HG03457 (cell line): ENCODE measurements at regions not wholly inside any gene's neighbourhood (a gene's known extent, or its start where the extent isn't known, plus 50 kb on each side); places are given as distances from the start of the nearest gene placed in this dataset.

Experiments
- ATAC-seq: cut with Tn5 transposase; IDR thresholded peaks from one replicate; pipeline ENCODE4 v1.9.1; 2021; ENCODE audit warnings: moderate number of reproducible peaks; ENCODE audit not compliant: unreplicated experiment

DNA sequence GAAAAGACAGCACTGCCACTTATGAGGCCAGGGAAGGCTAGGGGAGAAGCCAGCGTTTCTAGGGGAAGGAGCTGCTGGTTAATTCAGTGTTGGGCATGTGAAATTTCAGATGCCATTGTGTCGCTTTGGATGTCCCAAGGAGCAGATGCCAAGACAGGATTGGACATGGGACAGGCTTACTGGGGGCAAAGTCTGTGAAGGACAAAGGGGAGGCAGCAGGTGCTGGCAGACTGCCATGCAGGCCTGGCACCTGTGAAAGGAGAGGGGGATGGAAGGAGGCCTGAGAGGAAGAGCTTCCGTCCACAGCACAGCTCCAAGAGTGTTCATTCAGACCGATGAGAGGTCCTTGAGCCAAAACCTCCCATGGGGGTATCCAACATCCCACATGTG is 255.5 kb upstream of the RPL38 start:
- ATAC-seq, result no peak

DNA sequence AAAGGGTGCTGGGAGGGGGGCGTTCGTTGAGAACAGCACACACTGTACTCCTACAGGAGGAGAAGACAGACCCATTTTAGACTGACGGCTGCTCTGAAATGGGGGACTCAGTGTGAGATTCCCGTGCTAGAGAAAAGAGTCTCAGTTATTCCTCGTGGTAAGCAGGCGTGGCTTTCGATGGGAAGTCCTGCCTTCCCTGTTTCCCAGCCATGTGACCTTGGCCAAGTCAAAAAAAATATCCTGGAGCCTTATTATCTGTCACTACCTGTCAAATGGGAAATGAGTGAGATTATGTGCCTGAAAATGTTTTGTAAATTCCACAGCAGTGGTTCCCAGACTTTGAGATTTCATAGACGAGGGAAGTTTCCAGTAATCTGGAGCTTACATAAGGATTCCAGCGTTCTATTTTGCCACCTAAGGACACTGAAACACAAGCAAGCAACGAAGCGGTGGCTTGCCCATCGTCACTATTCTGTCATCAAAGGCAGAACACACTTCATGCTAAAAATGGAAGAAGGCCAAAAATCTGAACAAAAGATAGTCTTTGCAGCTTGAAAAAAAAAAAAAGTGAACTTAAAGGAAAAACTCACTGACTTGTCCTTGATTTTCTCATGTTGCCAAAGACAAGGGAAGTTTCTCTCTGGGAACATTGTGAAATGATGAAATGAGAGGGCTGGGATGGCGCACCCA is 253.4 kb upstream of the RPL38 start:
- ATAC-seq, result no peak

DNA sequence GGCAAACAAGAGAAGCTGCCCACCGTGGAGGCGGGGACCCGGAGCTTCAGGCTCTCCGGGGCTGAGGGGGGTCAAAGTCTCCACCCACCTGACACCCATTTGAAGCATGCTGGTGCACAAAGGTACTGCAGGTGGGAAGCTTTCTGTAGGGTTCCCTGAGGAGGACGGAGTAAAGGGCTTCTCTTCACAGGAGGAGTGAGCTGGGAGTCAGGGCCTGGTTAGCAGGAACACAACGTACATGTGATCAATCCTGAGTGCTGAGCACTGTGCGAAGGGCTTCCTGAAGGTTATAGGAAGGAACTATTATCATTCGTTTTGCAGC is 252.9 kb upstream of the RPL38 start:
- no peak for ATAC-seq

DNA sequence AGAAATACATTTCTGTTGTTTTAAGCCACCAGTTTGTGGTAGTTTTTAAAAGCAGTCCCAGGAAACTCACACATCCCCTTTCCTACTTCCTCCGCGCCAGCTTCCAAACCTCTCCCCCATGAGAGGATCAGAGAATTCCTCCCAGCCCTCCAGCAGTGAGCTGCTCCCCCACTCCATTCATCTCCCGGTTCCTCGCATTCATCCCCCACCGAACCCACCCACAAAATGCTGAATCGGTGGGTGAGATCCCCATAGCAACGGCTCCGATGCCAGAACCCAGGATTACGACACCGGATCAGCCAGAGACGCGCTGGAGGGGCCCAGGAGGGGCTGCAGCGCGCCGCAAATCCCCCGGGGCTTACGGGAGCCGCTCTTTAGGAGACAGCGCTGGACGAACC is 251.4 kb upstream of the RPL38 start:
- no peak for ATAC-seq

DNA sequence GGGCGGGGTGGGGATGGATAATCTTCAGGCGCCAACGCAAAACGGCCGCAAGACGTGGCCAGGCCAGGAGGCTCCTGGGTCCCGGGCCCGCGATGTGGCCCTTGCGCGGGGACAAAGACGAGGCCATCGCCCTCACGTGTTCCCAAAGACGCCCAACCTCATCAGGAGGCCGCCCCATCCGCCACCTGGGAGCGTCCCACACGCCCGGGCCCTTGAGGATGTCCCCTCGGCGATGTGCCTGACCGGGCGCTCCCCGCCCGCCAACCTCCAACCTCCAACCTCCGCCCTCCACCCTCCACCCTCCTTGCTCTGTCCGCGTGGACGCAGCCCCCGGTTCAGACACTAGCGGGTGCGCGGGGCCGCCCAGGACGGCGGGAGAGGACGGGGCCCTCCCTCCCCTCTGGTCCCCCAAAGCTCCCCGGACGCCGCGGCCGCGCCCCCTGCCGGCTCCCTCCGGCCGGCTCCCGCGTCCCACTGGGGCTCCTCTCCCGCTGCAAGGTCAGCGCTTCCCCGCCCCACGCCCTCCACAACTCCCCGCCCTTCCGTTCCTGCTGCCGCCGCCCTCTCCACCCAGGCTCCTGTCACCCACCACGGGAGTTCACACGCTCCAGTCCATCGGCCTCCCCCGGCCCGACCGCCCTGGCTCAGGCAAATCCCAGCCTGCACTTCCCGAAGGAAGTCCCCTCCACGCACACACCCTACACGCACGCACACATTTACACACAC is 250.8 kb upstream of the RPL38 start:
- ATAC-seq, result no peak

DNA sequence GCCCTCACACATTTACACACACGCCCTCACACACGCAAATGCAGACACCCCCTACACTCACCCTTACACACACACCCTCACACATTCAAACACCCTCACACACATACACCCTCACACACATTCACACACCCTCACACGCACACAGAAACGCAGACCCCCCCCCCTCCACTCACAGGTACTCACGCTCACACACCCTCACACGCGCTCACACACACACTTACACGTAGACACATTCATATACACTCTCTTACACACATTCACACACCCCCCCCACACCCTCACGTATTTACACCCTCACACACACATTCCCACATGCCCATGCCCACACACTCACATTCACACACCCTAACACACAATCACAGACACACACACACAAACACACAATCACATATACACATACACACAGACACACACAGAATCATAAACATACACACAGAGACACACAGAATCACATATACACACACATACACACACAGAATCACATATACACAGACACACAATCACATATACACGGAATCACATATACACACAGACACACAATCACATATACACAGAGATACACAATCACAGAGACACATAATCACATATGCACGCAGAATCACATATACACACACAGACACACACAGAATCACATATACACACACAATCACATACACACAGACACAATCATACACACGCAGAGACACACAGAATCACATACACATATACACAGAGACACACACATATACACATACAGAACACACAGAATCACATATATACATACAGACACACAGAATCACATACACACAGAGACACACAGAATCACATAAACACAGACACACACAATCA is 250.1 kb upstream of the RPL38 start:
- no peak for ATAC-seq

DNA sequence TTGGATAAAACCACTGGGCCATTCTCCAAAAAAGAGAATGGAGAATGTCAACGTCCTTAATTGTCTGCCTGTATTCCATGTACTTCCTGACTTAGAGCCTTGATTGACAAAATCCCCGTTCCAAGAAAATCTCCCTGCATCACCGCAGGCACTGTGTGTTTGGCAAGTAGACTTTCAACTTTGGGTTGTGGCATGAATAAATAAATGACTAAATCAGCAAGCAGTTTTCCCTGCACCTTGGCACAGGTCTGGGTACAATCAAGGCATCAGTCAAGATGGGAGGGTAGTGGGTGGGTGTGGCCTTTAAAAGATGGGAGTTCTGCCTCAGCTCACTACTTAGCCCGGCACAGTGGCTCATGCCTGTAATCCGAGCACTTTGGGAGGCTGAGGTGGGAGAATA is 248.5 kb upstream of the RPL38 start:
- no peak for ATAC-seq

DNA sequence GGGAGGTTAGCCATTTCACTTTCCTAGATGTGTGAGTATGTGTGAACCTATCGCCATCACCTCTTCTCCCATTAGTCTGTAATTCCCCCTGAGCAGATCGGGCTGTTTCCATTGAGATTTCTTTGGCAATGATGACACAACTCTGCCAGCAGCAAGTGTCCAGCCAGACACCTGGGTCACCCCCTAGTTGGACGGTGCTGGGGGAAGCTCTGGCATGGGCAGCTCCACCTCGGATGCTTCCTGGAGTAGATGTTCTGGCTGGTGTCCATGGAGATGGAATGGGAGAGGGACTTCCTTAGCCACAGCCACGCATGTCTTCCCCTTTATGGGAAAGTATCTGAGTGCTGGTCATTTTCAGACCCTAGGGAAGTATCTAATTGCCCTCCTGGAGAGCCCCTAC is 247.9 kb upstream of the RPL38 start:
- no peak for ATAC-seq

DNA sequence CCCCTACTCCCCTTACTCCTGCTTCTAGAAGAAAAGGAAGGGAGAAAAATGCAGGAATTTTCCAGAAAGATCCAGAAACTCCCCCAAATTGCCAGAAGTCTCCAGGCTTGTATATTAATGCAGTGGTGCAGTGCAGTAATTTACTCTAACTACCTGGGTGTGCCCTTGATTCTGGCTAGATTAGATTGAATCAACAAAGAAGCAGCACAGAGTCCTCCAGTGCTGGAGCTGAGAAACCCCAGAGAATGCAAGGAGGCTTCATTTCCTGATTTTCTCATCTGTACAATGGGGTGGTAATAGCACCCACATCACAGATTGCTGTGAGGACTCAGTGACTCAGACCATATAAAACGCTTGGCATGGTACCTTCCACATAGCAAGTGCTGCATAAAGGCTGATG is 247.3 kb upstream of the RPL38 start:
- ATAC-seq, result no peak

DNA sequence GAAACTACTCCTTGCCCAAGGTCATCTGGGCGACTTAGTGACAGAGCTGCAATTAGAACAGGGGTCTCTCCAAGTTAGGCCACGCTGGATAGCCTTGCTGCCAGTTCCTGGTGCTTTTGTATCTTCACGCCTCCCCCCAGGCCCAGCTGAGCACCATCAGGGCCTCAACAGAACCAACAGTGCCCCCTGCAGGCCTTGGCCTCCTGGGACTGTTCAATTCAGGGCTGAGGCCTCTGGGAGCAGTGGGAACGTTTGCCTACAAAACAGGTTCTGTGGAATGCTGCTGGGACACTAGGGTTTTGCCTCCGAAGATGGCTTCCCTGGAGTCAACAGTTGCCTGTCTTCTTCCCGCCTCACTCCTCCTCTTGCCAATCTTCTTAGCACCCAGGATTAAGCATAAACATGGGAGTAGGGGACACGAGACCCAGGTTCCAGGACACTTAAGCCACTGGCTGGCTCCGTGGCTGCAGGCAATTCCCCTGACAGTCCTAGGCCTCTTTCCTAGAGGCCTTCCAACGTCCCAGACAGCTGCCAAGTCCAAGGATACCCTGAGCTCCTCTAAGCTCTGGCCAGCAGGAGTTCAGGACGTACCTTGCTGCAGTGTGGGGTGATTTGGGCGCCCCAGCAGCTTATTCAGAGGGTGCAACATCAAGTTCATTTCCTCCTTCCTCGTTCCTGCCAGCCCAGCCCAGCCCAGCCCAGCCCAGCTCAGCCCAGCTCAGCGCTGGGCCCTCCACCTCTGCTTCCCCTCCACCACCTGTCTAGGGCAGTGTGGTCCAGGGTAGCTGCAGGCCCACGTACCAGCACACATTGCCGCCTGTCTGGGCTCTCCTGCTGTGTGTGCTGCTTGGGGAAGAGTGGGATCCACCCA is 246.6 kb upstream of the RPL38 start:
- ATAC-seq, result no peak

DNA sequence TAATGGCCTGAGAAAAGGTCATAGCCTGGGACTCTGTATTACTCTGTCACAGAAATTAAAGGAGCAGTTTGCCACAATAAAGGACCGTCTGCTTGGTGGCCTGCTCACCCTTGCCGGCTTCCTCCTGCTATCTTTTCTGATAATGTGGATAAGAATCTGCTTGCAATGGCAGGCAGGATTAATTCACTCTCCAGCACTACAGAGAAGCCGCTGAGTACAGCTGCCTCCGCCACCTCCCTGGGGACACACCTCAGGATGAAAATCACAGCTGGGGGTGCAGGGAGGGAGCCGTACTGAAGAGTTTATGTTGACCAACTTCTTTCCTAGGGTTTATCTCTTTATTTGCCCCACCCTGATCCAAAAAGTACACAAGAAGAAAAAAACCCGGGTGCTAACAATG is 245.9 kb upstream of the RPL38 start:
- no peak for ATAC-seq

DNA sequence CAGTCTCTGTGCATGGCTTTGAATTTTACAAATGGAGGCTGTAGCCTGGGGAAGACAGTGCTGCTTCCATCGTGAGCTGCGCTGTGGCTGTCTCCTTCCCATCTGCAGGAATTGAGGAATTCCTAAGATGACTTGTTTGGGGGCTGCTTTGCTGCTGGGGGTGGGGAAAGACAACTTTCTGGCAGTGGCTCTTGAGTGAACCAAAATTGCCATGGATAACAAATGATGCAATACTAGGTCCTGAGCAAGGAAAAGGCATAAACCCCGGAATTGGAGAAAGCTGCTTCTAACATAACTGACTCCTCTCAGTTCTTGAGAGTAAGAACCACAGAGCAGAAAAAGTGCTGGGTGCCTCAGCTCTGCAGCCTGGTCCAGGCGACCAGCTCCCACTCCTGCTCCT is 245.0 kb upstream of the RPL38 start:
- ATAC-seq, result no peak

DNA sequence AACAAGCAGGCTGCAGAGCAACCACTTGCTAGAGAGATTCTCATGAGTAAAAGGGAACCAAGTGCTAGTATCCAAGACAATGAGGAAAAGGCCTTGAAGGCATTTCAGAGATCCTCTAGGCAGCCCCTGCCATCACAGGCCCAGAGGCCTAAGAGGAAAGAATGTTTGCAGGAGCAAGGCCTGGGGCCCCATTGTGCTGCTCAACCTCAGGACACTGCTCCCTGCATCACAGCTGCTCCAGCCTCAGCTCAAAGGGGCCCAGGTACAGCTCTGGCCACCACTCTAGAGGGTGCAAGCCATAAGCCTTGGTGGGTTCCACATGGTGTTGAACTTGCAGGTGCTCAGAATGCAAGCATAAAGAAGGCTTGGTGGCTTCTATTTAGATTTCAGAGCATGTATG is 243.0 kb upstream of the RPL38 start:
- no peak for ATAC-seq

DNA sequence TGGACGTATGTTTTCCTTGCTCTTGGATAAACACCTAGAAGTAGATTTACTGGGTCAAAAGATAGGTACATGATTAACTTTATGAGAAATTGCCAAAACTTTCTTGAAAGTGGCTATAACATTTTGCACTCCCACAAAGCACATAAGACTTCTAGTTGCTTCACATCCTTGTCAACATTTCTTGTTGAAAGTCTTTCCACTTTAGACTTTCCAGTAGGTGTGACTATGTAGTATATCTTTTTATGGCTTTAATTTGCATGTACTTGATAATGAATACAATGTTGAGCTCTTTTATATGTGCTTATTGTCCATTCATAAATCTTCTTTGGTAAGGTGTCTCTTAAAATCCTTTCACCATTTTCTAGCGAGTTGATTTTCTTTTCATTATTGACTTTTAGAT is 241.2 kb upstream of the RPL38 start:
- ATAC-seq, result no peak

DNA sequence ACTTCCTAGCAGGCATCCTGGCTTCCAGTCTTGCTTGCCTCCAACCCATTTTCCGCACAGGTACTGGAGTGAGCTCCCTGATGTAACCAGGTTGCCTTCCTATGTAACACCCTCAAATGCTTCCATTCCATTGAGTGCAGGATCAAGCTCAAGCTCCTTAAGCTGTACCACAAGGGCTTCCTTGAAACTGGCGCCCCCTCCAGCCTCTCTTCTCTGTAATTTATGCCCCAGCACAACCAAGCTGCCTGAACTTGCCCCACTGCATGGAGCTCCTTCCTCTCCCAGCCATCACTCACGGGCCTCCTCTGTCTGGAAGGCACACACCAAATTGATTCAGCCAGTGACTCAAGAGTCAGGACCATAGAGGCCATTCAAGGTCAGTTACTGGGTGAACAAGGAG is 234.8 kb upstream of the RPL38 start:
- no peak for ATAC-seq

DNA sequence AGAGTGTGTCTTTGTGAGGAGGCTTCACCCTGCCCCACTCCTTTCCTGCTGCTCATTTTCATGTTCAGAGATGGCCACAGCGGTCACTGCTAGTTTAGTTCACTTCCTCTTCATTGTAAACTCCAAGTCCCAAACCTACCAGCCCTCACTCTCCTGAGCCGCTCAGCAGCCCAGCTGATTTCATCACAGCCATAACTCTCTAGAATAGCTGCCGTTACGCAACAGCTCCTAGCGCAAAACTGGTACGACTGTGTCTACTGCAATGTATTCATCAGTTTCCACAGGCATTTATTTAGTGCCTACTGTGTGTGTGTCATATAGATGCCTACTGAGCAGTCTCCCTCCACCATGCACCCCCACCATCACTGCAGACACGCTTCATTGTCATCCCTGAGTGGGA is 233.5 kb upstream of the RPL38 start:
- no peak for ATAC-seq

DNA sequence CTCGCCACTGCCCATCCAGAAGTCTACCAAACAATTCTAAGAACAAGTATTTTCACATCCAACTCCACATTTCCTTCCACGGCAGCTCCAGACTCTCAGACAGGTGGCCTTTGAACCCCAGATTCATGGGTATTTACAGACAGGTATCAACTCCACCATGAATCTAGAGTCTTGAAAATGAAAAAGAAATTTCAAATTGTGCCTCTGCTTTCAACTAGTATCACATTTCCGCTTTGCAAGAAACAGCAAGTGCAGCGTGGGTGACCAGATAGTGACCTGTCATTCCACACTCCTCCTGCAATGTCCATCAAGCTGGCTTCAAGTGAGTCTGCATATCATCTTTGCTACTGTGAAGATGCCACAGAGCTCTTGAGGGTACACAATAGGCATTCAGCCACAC is 232.4 kb upstream of the RPL38 start:
- no peak for ATAC-seq

DNA sequence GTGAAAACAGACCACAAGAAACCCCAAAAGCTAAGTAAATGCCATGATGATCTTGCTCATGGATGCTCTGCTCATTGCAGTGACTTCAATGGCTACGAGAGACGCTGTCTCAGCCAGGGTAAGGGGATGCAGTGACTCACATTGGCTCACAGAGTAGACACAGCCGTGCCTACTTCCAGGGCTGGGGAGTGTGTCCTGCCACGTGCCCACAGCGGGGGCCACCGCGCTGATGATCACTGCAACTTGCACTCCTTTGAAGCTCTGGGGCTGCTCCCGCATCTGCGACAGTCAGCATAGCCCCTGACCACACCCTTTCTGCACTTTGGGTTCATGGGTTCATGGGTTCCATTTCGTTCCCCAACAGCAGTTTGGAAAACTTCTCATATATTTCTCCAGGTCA is 231.4 kb upstream of the RPL38 start:
- no peak for ATAC-seq

DNA sequence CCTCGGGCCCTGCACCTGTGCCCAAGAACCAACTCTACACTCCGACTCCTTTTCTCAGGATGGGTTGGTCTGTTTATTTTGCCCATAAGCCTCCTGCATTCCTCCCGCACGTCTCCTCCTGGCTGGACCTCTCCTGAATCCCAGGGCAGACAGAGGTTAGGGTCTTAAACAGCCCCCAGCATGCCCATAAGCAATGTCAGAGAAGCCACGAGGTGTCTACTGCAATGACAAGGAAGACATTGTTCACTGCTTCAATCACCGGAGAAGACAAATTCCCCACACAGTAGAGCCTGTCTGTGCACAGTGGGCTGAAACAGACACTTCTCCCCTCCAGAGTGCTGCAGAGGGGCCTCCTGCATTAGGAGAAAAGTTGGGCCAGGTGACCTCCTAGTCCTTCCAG is 230.6 kb upstream of the RPL38 start:
- ATAC-seq, result no peak

DNA sequence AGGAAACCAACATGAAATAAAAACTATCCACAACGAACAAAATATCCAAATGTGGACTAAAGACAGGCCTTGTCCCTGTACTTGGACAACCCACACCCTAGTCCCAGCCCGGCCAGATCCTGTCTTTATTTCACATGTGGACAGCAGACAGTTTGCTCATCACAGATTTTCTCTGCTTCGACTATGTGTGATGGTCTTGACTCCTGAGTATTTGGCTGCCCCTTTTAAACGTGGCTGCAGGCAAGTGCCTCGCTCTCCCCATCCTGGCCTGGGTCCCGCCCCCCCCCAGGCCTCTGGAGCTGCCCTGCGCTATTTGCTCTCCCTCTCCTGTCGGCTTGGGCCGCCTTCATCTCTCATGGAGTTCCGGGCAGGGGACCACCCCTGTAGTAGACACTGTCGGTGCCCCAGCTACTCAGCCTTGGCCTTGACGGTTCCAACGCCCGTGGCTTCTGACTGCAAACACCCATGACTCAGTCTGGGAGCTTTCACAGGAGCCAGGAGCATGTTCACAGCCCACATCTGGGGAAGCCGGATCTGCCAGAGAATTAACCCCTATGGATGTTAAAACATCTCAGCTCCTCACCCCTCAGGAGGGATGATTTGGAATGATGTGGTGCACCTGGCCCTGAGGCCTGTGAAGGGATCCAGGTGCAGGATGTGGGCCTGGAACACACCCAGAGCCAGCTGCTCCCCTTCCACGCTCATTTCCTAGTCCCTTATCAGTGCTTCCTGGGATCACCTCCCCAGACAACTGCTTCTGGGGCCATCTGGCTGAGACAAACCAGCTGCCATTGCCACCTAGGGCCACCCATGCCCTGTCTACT is 229.7 kb upstream of the RPL38 start:
- no peak for ATAC-seq
